ENCODE measurements at regions not wholly inside any gene's neighbourhood (a gene's known extent, or its start where the extent isn't known, plus 50 kb on each side); places are given as distances from the start of the nearest gene placed in this dataset.

DNA sequence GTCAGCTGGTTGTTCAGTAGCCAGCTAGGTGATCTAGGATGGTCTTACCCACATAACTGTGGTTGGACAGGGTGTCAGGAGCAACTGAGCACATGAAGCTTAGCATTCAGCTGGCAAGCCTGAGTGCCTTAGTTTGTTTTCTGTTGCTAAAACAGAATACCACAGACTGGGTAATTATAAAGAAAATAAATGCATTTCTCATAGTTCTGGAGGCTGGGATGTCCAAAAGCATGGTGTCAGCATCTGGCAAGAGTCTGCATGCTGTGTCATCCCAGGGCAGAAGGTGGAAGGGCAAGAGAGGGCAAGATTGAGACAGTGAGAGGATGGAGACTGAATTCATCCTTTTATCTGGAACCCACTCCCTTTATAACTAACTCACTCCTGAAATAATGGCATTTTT is 921.5 kb downstream of the TLE4 start:
- Histone ChIP-seq H3K4me1 (replicated peaks in 1 of 2; ENCODE audit: control insufficient read depth in 2 of 2, insufficient read depth in 2 of 2, low read length in 2 of 2) (no peaks in the 10 kb centered on the region), H3K27ac (ENCODE audit: extremely low read depth, low read depth, low read length) (no peak overlapping the region), H3K9ac (ENCODE audit: insufficient read depth in 1 of 2, low read depth in 2 of 2, low read length in 2 of 2) (no peak overlapping the region), H3K36me3 (ENCODE audit: control insufficient read depth, insufficient read depth, low read length) (no peaks in the 10 kb centered on the region), H3K4me2 (ENCODE audit: insufficient read depth, low read length) (no peak overlapping the region), H3K4me3 (no peak overlapping the region), H3K9me1 (ENCODE audit: control insufficient read depth, insufficient read depth, low read length) (no peaks in the 10 kb centered on the region), H4K20me1 (replicated peaks; ENCODE audit: control insufficient read depth, insufficient read depth, low read length) (no peaks in the 10 kb centered on the region), H3K79me2 (ENCODE audit: control insufficient read depth, insufficient read depth, low read length) (no peaks in the 10 kb centered on the region), H3K27me3 (ENCODE audit: control insufficient read depth in 2 of 2, insufficient read depth in 2 of 2, low read length in 2 of 2) (no peaks in the 10 kb centered on the region), H3K9me3 (replicated peaks; ENCODE audit: control insufficient read depth, insufficient read depth, low read depth, low read length) (no peaks in the 10 kb centered on the region), H2AFZ (ENCODE audit: low read depth, low read length) (no peak overlapping the region)
- ATAC-seq, result no peak
- ChIA-PET POLR2A (no interaction called here), CTCF (ENCODE audit: low intra/inter-chr PET ratio) (no interaction called here)
- intact Hi-C loops (cut with micrococcal nuclease), result no loop called here
- TF ChIP-seq ZNF586 (CRISPR knock-in tag; conservative IDR thresholded peaks at IDR 0.05) (no peak), MCM3 (IDR thresholded peaks at IDR 0.05) (no peak), ETS2 (tag; IDR thresholded peaks at IDR 0.05; ENCODE audit: borderline replicate concordance, poor library complexity, severe bottlenecking) (no peak), BACH1 (tag; IDR thresholded peaks at IDR 0.05) (no peak), ZEB2 (IDR thresholded peaks at IDR 0.05) (no peak), ZC3H8 (IDR thresholded peaks at IDR 0.05) (no peak), MIER1 (IDR thresholded peaks at IDR 0.05; ENCODE audit: low read depth) (no peak), ATF7 (IDR thresholded peaks at IDR 0.05) (no peak), ZNF384 (IDR thresholded peaks at IDR 0.05; ENCODE audit: low read depth, low read length) (no peak), SMARCA5 (IDR thresholded peaks at IDR 0.05) (no peak)
- TF ChIP-seq, protein P1, sequence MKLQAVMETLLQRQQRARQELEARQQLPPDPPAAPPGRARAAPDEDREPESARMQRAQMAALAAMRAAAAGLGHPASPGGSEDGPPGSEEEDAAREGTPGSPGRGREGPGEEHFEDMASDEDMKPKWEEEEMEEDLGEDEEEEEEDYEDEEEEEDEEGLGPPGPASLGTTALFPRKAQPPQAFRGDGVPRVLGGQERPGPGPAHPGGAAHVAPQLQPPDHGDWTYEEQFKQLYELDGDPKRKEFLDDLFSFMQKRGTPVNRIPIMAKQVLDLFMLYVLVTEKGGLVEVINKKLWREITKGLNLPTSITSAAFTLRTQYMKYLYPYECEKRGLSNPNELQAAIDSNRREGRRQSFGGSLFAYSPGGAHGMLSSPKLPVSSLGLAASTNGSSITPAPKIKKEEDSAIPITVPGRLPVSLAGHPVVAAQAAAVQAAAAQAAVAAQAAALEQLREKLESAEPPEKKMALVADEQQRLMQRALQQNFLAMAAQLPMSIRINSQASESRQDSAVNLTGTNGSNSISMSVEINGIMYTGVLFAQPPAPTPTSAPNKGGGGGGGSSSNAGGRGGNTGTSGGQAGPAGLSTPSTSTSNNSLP (IDR thresholded peaks at IDR 0.05; ENCODE audit: borderline replicate concordance, low read depth, low read length), result no peak
- TF ChIP-seq, protein P2, sequence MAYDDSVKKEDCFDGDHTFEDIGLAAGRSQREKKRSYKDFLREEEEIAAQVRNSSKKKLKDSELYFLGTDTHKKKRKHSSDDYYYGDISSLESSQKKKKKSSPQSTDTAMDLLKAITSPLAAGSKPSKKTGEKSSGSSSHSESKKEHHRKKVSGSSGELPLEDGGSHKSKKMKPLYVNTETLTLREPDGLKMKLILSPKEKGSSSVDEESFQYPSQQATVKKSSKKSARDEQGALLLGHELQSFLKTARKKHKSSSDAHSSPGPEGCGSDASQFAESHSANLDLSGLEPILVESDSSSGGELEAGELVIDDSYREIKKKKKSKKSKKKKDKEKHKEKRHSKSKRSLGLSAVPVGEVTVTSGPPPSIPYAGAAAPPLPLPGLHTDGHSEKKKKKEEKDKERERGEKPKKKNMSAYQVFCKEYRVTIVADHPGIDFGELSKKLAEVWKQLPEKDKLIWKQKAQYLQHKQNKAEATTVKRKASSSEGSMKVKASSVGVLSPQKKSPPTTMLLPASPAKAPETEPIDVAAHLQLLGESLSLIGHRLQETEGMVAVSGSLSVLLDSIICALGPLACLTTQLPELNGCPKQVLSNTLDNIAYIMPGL (CRISPR knock-in tag; IDR thresholded peaks at IDR 0.05), result no peak
- TF ChIP-seq, protein P3, sequence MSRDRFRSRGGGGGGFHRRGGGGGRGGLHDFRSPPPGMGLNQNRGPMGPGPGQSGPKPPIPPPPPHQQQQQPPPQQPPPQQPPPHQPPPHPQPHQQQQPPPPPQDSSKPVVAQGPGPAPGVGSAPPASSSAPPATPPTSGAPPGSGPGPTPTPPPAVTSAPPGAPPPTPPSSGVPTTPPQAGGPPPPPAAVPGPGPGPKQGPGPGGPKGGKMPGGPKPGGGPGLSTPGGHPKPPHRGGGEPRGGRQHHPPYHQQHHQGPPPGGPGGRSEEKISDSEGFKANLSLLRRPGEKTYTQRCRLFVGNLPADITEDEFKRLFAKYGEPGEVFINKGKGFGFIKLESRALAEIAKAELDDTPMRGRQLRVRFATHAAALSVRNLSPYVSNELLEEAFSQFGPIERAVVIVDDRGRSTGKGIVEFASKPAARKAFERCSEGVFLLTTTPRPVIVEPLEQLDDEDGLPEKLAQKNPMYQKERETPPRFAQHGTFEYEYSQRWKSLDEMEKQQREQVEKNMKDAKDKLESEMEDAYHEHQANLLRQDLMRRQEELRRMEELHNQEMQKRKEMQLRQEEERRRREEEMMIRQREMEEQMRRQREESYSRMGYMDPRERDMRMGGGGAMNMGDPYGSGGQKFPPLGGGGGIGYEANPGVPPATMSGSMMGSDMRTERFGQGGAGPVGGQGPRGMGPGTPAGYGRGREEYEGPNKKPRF (IDR thresholded peaks at IDR 0.05; ENCODE audit: low read depth, low read length), result no peak
- TF ChIP-seq, protein P4, sequence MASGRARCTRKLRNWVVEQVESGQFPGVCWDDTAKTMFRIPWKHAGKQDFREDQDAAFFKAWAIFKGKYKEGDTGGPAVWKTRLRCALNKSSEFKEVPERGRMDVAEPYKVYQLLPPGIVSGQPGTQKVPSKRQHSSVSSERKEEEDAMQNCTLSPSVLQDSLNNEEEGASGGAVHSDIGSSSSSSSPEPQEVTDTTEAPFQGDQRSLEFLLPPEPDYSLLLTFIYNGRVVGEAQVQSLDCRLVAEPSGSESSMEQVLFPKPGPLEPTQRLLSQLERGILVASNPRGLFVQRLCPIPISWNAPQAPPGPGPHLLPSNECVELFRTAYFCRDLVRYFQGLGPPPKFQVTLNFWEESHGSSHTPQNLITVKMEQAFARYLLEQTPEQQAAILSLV (tag; IDR thresholded peaks at IDR 0.05), result no peak
- DNase-seq (ENCODE audit: extremely low read depth in 1 of 4, low spot score in 3 of 4), result no peak
- no TSS peak for BruUV-seq (replicated peaks)
- FAIRE-seq, result no peak
- in situ Hi-C loops (cut with MboI), result no loop called here
